Body of pancreas (tissue), 4 donors: ENCODE measurements at regions not wholly inside any gene's neighbourhood (a gene's known extent, or its start where the extent isn't known, plus 50 kb on each side); places are given as distances from the start of the nearest gene placed in this dataset.

ENCODE experiments used
- POLR2A ChIP-seq, 3 donors: fragments of 450-650 bp; IDR thresholded peaks; one replicate each; pipeline ENCODE4 v1.6.1; 2016; ENCODE audit warnings: antibody characterized with exemption in 3 of 3, mild to moderate bottlenecking in 2 of 3
- TF ChIP-seq, protein P1 (sequence below), 7 experiments: fragments of 450-650 bp in 4 of 7; fragments of 200-600 bp in 3 of 7; sonication (generic) in 3 of 7; IDR thresholded peaks; one replicate each; pipeline ENCODE4 v1.5.1; 2016 to 2019; ENCODE audit warnings: antibody characterized with exemption in 7 of 7

DNA sequence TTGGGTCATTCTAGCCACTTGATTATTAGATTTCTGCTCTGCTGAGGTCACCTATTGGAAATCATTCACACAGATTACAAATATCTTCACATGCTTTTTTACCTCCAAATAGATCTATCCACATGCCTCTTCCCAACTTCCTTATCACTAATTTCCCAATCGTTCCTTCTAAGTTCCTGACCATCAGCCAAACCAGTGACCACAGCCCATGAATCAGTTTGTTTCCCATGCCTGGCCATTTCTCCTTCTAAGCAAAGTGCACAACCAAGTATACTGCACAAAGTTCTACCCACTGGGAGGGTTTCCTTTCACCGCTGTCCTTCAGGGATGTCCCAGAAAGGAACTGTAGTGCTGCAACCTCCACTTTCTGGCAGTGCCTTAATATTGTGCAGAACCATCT lies 140.5 kb upstream of the SYNDIG1 start:
- TF ChIP-seq, protein P1, sequence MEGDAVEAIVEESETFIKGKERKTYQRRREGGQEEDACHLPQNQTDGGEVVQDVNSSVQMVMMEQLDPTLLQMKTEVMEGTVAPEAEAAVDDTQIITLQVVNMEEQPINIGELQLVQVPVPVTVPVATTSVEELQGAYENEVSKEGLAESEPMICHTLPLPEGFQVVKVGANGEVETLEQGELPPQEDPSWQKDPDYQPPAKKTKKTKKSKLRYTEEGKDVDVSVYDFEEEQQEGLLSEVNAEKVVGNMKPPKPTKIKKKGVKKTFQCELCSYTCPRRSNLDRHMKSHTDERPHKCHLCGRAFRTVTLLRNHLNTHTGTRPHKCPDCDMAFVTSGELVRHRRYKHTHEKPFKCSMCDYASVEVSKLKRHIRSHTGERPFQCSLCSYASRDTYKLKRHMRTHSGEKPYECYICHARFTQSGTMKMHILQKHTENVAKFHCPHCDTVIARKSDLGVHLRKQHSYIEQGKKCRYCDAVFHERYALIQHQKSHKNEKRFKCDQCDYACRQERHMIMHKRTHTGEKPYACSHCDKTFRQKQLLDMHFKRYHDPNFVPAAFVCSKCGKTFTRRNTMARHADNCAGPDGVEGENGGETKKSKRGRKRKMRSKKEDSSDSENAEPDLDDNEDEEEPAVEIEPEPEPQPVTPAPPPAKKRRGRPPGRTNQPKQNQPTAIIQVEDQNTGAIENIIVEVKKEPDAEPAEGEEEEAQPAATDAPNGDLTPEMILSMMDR (IDR thresholded peaks at IDR 0.05) = no peak
- no peak for TF ChIP-seq POLR2A (IDR thresholded peaks at IDR 0.05)
